Heart right ventricle (tissue), 16 donors: ENCODE measurements at regions not wholly inside any gene's neighbourhood (a gene's known extent, or its start where the extent isn't known, plus 50 kb on each side); places are given as distances from the start of the nearest gene placed in this dataset.
A peak's percentile ranks its signal among the peaks of the same experiment; 100 is the strongest.

Experiments used
- ATAC-seq, 8 donors: fragments of 200-7000 bp; cut with Tn5 transposase; one replicate each; pipeline ENCODE4 v1.9.1; 2020; ENCODE audit warnings: mild to moderate bottlenecking in 8 of 8, moderate library complexity in 8 of 8, moderate number of reproducible peaks in 1 of 8
- DNase-seq, 2 donors: peaks; one replicate each; pipeline ENCODE4 v3.0.0-alpha.2; 2020
- H3K27ac ChIP-seq, 10 donors: fragments of 200-600 bp; sonication (generic) in 2 of 10; one replicate each; pipeline versions ENCODE4 v1.5.0 to v1.8.0; 2020 to 2022; ENCODE audit warnings: mild to moderate bottlenecking in 3 of 10
- H3K27me3 ChIP-seq, 7 donors: fragments of 200-600 bp; one replicate each; pipeline ENCODE4 v1.8.0; 2021 to 2022; ENCODE audit warnings: mild to moderate bottlenecking in 2 of 7
- H3K36me3 ChIP-seq, 9 donors: fragments of 200-600 bp; sonication (generic) in 1 of 9; one replicate each; pipeline versions ENCODE4 v1.5.0 to v1.8.0; 2020 to 2022; ENCODE audit warnings: mild to moderate bottlenecking in 2 of 9
- H3K4me1 ChIP-seq, 9 donors: fragments of 200-600 bp; sonication (generic) in 1 of 9; one replicate each; pipeline versions ENCODE4 v1.5.0 to v1.8.0; 2020 to 2022; ENCODE audit warnings: mild to moderate bottlenecking in 4 of 9
- H3K4me3 ChIP-seq, 10 donors: fragments of 200-600 bp; sonication (generic) in 2 of 10; one replicate each; pipeline versions ENCODE4 v1.5.0 to v1.8.0; 2020 to 2022; ENCODE audit warnings: mild to moderate bottlenecking in 7 of 10, moderate library complexity in 2 of 10
- H3K9me3 ChIP-seq, 11 donors: fragments of 200-600 bp in 10 of 11; sonication (generic) in 2 of 11; one replicate each; pipeline versions ENCODE4 v1.5.0 to v1.8.0; 2013 to 2022; ENCODE audit warnings: mild to moderate bottlenecking in 2 of 11, control low read depth in 1 of 11, moderate library complexity in 1 of 11
- CTCF ChIP-seq, 9 donors: fragments of 200-600 bp; sonication (generic) in 2 of 9; IDR thresholded peaks; one replicate each; pipeline versions ENCODE4 v1.5.0 to v1.8.0; 2021 to 2022; ENCODE audit warnings: antibody characterized with exemption in 9 of 9, mild to moderate bottlenecking in 5 of 9, moderate library complexity in 1 of 9
- WGBS, 2 donors: extraction: QIAGEN DNeasy Blood & Tissue Kit; methylation state at CpG; one replicate each; pipeline ENCODE4 v1.1.7; 2013; ENCODE audit warnings: inconsistent platforms in 1 of 2; 5-methylcytosine and 5-hydroxymethylcytosine counted together
- intact Hi-C, 10 donors: fragments of 100-400 bp; cut with DNase I; formaldehyde crosslinking; loops; one replicate each; pipeline versions ENCODE4 v1.11.1 to v1.14.2; 2022
- donor health status: Arrhythmogenic right ventricular cardiomyopathy.
- donor health status: ischemic (EF 13 %, LVEDD 7.1; RV severe dilation, severe dysfunction).
- donor health status: healthy with polysubstance abuse.
- donor health status: DM: no; HTN: yes; CAD: no.
- donor health status: DM: no; HTN: no; CAD: no.
- donor health status: ischemic (EF 25% LVEDD 6.9; RV normal size, moderate dysfunction).
- donor health status: ischemic (EF 25% LVEDD 5.7; RV mildly dilated, moderate dysfunction).
- donor health status: healthy.
- donor health status: DM: yes; HTN: yes; CAD: no.
- donor health status: Ischemic cardiomyopathy.
- donor health status: ischemic (EF 35%, LVEDD 5.7; RV mildly dilated, moderate dysfunction).
- donor health status: nonischemic (EF 11% LVEDD 7.7; RV severe dilation, severe dysfunction).
- donor health status: DM: yes; HTN: yes; CAD: no.
- donor health status: PGD.
- donor health status: ischemic (EF 29% LVEDD 5.4; RV normal size, mild dysfunction).
- donor health status: nonischemic (EF 23%, LVEDD 6.1; RV moderate dilation, normal function).

GRCh38 chr4:123125477-123125876, 203.1 kb upstream of the NUDT6 start:
- intact Hi-C loops, result loop anchor here in 8 of 10 donors (5.0 to 10.0 kb wide), 8 partner anchors 269 to 1137 kb away; partner anchors contain the start of gene SPRY1 (in 4 of the 8)
- 95% methylated on average over 1 of the region's 1 CpG for WGBS, 2 donors

GRCh38 chr4:123127218-123127617, 204.8 kb upstream of the NUDT6 start:
- intact Hi-C loops, result loop anchor here in 8 of 10 donors (5.0 to 10.0 kb wide), 8 partner anchors 268 to 1135 kb away; partner anchors contain the start of gene SPRY1 (in 4 of the 8)
- Histone ChIP-seq H3K36me3 (no peaks in the 10 kb centered on the region), H3K4me3 (no peak overlapping the region), H3K9me3 (no peaks in the 10 kb centered on the region), H3K27ac (peak overlapping the region in 4 of 10 donors; percentile 28 to 36 (median 33)), H3K4me1 (peaks cover 0 to 25% (median 4%) of the 10 kb centered on the region in 9 donors), H3K27me3 (no peaks in the 10 kb centered on the region)
- DNase-seq (no peak), ATAC-seq (peak in 3 of 8 donors; percentile 46 to 55 (median 49))
- peak in 8 of 9 donors; percentile 31 to 69 (median 50) for TF ChIP-seq CTCF (IDR thresholded peaks at IDR 0.05)
- WGBS, 2 donors, result 68 to 70% methylated on average over 1 of the region's 1 CpG

More at GRCh38 chr4:123125477-123125876, 203.1 kb upstream of the NUDT6 start:
- H3K4me1 ChIP-seq, result peaks cover 0 to 25% (median 4%) of the 10 kb centered on the region in 9 donors
- DNase-seq, result no peak
- H3K9me3 ChIP-seq, result no peaks in the 10 kb centered on the region
- no peak overlapping the region for H3K4me3 ChIP-seq
- no peak for TF ChIP-seq CTCF (IDR thresholded peaks at IDR 0.05)
- no peaks in the 10 kb centered on the region for H3K27me3 ChIP-seq
- no peaks in the 10 kb centered on the region for H3K36me3 ChIP-seq
- no peak for ATAC-seq
- H3K27ac ChIP-seq, result no peak overlapping the region

GRCh38 chr4:123127875-123128274, 205.5 kb upstream of the NUDT6 start:
- intact Hi-C loops, result loop anchor here in 8 of 10 donors (5.0 to 10.0 kb wide), 8 partner anchors 267 to 1134 kb away; partner anchors contain the start of gene SPRY1 (in 4 of the 8)
- 72% methylated on average over 2 of the region's 2 CpGs for WGBS, 2 donors

GRCh38 chr4:123133397-123134050, 211.1 kb upstream of the NUDT6 start:
- H3K4me3 ChIP-seq, result no peak overlapping the region
- intact Hi-C loops, result loop anchor here in 2 of 10 donors (5.0 to 10.0 kb wide), 2 partner anchors 109 to 531 kb away; no protein-coding TSS in a partner anchor
- H3K36me3 ChIP-seq, result no peaks in the 10 kb centered on the region
- ATAC-seq (no peak), DNase-seq (no peak)
- 76 to 84% methylated on average over 4 of the region's 4 CpGs for WGBS, 2 donors
- H3K9me3 ChIP-seq, result no peaks in the 10 kb centered on the region
- peaks cover 0 to under 1% (median 0%) of the 10 kb centered on the region in 9 donors for H3K4me1 ChIP-seq
- no peaks in the 10 kb centered on the region for H3K27me3 ChIP-seq
- H3K27ac ChIP-seq, result no peak overlapping the region
- TF ChIP-seq CTCF (IDR thresholded peaks at IDR 0.05), result no peak

More at GRCh38 chr4:123127875-123128274, 205.5 kb upstream of the NUDT6 start:
- Histone ChIP-seq H3K36me3 (no peaks in the 10 kb centered on the region), H3K9me3 (no peaks in the 10 kb centered on the region), H3K27me3 (no peaks in the 10 kb centered on the region), H3K4me3 (no peak overlapping the region), H3K4me1 (peaks cover 0 to 19% (median 4%) of the 10 kb centered on the region in 9 donors), H3K27ac (peak overlapping the region in 4 of 10 donors; percentile 18 to 36 (median 31))
- ATAC-seq, result no peak
- no peak for TF ChIP-seq CTCF (IDR thresholded peaks at IDR 0.05)
- DNase-seq, result no peak
